ENCODE measurements at regions not wholly inside any gene's neighbourhood (a gene's known extent, or its start where the extent isn't known, plus 50 kb on each side); places are given as distances from the start of the nearest gene placed in this dataset.

DNA sequence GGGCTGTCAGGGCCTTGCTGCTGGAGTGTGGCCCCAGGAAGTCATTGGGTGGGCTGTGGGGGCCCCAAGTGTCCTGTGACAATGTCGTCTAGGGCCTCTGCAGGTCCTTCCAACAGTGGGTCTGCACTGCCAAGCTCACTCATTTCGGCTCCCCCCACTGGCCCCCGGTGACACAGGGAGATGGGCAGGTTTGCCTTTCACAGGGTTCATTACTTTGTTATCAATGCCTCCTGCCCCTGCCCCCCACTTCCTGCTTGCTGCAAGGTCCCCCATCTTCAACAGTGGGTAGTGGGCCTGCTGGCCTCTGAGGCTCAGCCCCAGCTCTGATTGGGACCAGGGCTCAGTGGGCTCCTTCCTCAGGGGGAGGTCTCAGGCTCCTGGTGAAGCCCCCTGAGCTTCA, 149.8 kb downstream of the URI1 start:
- H3K4me3 ChIP-seq (ENCODE audit: control insufficient read depth, low read depth, low read length): no peak overlapping the region
- DNase-seq (ENCODE audit: low read depth): no peak
- TF ChIP-seq, protein P1, sequence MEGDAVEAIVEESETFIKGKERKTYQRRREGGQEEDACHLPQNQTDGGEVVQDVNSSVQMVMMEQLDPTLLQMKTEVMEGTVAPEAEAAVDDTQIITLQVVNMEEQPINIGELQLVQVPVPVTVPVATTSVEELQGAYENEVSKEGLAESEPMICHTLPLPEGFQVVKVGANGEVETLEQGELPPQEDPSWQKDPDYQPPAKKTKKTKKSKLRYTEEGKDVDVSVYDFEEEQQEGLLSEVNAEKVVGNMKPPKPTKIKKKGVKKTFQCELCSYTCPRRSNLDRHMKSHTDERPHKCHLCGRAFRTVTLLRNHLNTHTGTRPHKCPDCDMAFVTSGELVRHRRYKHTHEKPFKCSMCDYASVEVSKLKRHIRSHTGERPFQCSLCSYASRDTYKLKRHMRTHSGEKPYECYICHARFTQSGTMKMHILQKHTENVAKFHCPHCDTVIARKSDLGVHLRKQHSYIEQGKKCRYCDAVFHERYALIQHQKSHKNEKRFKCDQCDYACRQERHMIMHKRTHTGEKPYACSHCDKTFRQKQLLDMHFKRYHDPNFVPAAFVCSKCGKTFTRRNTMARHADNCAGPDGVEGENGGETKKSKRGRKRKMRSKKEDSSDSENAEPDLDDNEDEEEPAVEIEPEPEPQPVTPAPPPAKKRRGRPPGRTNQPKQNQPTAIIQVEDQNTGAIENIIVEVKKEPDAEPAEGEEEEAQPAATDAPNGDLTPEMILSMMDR (IDR thresholded peaks at IDR 0.05; ENCODE audit: control insufficient read depth, insufficient read depth, low read depth, low read length, missing control alignments): no peak

DNA sequence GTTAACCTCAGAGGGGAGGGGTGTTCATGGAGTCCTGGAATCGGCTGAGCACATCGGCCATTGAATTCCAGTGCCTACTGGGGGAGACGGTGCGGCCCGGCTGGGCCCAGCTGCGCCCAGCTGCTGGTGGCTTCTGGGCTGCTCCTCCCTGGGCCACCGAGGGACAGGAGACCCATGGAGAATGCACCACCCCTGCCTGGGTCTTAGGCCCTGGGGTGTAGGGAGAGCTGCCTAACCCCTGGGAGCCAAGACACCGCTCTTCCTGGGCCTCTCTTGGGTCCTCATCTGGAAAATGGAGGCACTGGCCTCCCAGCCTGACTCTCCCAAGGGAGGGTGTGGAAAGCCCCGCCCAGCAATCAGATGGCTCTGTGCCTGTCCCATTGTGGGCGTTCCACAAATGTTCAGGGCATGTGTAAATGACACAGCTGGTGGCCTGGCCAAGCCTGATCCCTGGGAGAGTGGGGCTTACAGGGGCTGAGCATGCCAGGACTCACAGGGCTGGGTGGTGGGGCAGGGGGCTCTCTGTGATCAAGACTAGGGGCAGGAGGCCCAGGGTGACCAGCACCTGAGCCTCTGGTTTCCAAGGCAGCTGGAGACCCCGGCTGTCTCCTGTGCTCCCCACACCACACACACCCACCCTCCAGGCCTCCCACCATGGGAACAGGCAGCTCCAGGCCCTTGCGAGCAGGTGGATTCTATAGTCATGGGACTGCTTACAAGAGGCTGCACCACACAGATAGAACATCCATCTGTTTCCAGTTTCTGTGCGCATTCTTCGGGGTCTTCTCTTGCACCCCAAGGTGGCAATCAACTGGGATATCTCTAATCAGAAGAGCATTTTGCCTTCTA, 150.9 kb downstream of the URI1 start:
- DNase-seq (ENCODE audit: low read depth): no peak
- H3K4me3 ChIP-seq (ENCODE audit: control insufficient read depth, low read depth, low read length): no peak overlapping the region
- TF ChIP-seq, protein P1 (IDR thresholded peaks at IDR 0.05; ENCODE audit: control insufficient read depth, insufficient read depth, low read depth, low read length, missing control alignments): no peak

DNA sequence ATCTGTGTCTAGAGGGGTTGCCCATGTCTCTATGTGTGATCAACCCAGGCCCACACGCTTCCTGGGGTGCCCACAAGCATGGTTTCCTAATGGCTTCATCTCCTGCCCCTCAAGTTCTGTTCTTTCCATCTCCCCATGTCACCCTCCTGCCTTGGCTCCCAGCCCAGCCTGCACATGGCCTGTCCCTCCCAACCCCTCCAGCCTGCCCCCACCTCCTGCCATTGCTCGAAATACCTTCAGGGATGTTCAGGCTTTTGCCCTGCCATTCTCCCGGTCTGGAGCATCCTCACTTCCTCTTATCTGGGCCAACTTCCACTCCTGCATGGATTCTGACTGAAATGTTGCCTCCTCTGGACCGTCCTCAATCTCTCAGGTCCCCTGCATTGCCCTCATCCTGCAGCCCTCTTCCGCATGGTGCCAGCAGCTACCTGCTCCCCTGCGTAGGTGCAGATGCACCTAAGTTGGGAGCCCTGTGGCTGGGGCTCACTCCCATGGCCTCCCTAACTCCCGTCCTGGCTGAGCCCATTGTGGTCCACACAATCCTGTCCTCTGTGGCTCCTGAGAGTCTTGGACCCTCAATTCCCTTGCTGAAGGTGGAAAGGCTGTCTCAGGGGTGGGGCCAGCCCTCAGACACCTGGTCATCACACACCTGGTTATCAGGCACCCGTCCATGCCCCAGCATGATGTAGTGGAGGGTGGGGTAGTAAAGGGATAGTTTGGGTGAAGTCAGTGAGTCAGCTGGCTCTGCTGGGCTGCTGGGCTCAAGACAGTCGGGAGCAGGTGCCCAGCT, 152.1 kb downstream of the URI1 start:
- TF ChIP-seq, protein P1 (IDR thresholded peaks at IDR 0.05; ENCODE audit: control insufficient read depth, insufficient read depth, low read depth, low read length, missing control alignments): no peak
- no peak for DNase-seq (ENCODE audit: low read depth)
- H3K4me3 ChIP-seq (ENCODE audit: control insufficient read depth, low read depth, low read length): no peak overlapping the region

DNA sequence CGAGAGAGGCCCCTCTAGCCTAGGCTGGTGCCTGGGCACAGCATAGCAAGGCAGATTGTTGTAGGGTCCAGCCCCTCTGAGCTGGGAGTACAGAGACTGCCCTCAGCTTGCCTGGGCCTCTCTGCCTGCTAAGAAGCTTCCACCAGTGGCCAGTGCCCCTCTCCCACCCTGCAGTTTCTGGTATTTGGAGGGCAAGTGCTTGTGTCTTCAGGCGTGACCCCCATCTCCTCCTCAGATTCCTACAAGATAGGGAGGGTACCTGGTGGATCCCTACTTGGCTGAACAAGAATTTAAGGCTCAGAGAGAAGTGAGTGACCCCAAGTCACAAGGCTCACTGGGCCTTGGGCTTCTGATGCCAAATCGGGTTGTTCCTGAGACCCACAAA, 152.7 kb downstream of the URI1 start:
- DNase-seq (ENCODE audit: low read depth): no peak
- no peak overlapping the region for H3K4me3 ChIP-seq (ENCODE audit: control insufficient read depth, low read depth, low read length)
- TF ChIP-seq, protein P1 (IDR thresholded peaks at IDR 0.05; ENCODE audit: control insufficient read depth, insufficient read depth, low read depth, low read length, missing control alignments): no peak

DNA sequence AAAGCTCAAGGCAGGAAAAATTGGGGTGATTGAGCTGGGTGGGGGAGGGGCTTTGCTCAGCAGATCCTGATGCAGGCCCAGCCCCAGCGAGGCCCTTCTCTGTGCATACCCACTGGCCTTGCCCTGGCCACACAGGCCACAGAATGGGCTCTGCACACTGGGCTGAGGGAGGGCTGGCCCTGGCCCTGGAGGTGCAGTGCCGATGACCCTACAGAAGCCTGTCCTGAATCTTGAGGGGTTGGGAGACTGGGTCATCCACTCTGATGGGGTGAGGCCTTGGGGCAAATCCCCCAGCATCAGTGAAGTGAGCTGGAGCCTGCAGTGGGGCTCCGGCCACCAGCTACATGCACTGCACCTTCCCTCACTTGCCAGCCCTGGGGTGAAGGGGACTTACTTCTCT, 153.1 kb downstream of the URI1 start:
- TF ChIP-seq, protein P1 (IDR thresholded peaks at IDR 0.05; ENCODE audit: control insufficient read depth, insufficient read depth, low read depth, low read length, missing control alignments): no peak
- DNase-seq (ENCODE audit: low read depth): no peak
- no peak overlapping the region for H3K4me3 ChIP-seq (ENCODE audit: control insufficient read depth, low read depth, low read length)

DNA sequence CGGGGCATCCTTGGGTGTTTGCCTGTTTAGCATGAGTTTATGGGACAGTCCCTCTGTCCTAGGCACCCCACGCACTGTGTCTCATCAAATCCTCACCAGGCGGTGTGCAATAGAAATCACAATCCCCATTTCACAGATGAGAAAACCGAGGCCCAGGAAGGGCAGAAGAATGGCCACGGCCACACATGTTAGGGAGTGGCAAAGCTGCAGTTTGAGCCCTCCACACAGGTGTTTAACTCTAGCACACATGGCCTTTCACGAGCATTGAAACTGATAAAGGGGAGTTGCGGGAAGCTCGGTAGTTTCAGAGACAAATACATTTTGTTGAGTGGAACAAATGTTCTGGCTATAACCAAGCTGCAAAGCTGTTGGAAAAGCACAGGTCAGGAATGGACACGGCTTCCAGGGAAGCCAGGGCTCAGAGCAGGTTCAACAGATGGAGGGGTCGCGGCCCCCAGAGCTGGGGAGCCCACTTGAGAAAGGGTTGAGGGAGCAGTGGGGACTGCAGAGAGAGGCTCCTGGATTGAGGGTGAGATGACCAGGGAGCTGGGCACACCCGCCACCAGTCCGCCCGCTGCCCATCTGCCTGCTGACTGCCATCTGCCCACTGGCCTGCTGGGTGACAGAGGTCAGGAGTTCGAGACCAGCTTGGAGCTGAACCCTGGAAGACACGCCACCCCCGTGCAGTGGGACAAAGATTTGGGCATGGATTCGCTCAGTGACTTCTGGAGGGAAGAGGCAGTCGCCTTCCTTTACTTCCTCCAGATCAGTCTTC, 154.7 kb downstream of the URI1 start:
- TF ChIP-seq, protein P1 (IDR thresholded peaks at IDR 0.05; ENCODE audit: control insufficient read depth, insufficient read depth, low read depth, low read length, missing control alignments): no peak
- no peak for DNase-seq (ENCODE audit: low read depth)

More for the DNA sequence above, 154.7 kb downstream of the URI1 start:
- no peak overlapping the region for H3K4me3 ChIP-seq (ENCODE audit: control insufficient read depth, low read depth, low read length)
